Adipocyte (in vitro differentiated cells): ENCODE measurements at regions not wholly inside any gene's neighbourhood (a gene's known extent, or its start where the extent isn't known, plus 50 kb on each side); places are given as distances from the start of the nearest gene placed in this dataset.

ENCODE experiments used
- DNase-seq: peaks from one replicate; pipeline ENCODE4 v3.0.0-alpha.2; 2015; ENCODE audit warnings: low read depth
- H3K27me3 ChIP-seq: replicated peaks from 2 replicates; pipeline ENCODE4 v1.7.0; 2013; ENCODE audit warnings: mild to moderate bottlenecking, low read length, moderate library complexity; ENCODE audit not compliant: control insufficient read depth, insufficient read depth
- H3K36me3 ChIP-seq: 2 replicates; pipeline ENCODE4 v1.7.0; 2013; ENCODE audit warnings: low read length, mild to moderate bottlenecking, moderate library complexity; ENCODE audit not compliant: control insufficient read depth, insufficient read depth, severe bottlenecking
- H3K4me1 ChIP-seq: 2 replicates; pipeline ENCODE4 v1.7.0; 2013; ENCODE audit warnings: mild to moderate bottlenecking, low read length, moderate library complexity; ENCODE audit not compliant: control insufficient read depth, insufficient read depth
- H3K4me3 ChIP-seq: 2 replicates; pipeline ENCODE4 v1.7.0; 2013; ENCODE audit warnings: mild to moderate bottlenecking, low read length, moderate library complexity
- H3K9ac ChIP-seq: 2 replicates; pipeline ENCODE4 v1.7.0; 2013; ENCODE audit warnings: mild to moderate bottlenecking, low read length, moderate library complexity
- H3K9me3 ChIP-seq: 2 replicates; pipeline ENCODE4 v1.7.0; 2013; ENCODE audit warnings: mild to moderate bottlenecking, low read length, moderate library complexity; ENCODE audit not compliant: control insufficient read depth

DNA sequence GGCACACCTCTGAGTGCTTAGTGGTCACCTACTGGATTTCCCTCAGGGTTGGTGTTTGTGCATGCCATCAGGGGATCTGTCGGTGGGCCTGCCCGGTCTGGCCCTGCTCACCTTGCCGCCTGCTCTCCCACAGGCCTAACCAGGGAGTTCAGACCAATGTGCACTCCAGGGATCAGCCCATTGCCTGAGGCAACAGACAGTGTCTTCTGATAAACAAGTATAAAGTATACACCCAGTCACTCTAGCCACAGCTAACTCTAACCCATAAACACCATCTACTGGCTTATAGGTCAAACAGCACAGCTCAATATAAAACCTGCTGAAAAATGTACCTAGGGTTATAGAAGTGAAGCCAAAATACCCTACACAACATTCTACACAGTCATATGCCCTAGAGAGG lies 1300.0 kb downstream of the PLA2G4A start:
- DNase-seq: peak; percentile 33
- Histone ChIP-seq H3K4me3 (no peak overlapping the region), H3K36me3 (no peaks in the 10 kb centered on the region), H3K27me3 (no peaks in the 10 kb centered on the region), H3K4me1 (no peaks in the 10 kb centered on the region), H3K9me3 (peaks cover 4% of the 10 kb centered on the region), H3K9ac (no peak overlapping the region)

GRCh38 chr1:188129856-188130838 lies 1301.4 kb downstream of the PLA2G4A start:
- Histone ChIP-seq H3K9me3 (peaks cover 4% of the 10 kb centered on the region), H3K4me3 (no peak overlapping the region), H3K9ac (no peak overlapping the region), H3K4me1 (no peaks in the 10 kb centered on the region), H3K36me3 (no peaks in the 10 kb centered on the region), H3K27me3 (no peaks in the 10 kb centered on the region)
- no peak for DNase-seq

- Histone ChIP-seq H3K4me1 (no peaks in the 10 kb centered on the region), H3K36me3 (no peaks in the 10 kb centered on the region), H3K9ac (no peak overlapping the region), H3K27me3 (no peaks in the 10 kb centered on the region), H3K9me3 (peaks cover 4% of the 10 kb centered on the region), H3K4me3 (no peak overlapping the region)
- no peak for DNase-seq
Measured at GRCh38 chr1:188137221-188137620, 1308.5 kb downstream of the PLA2G4A start.

- Histone ChIP-seq H3K4me1 (no peaks in the 10 kb centered on the region), H3K4me3 (no peak overlapping the region), H3K9ac (no peak overlapping the region), H3K9me3 (peaks cover 4% of the 10 kb centered on the region), H3K27me3 (no peaks in the 10 kb centered on the region), H3K36me3 (no peaks in the 10 kb centered on the region)
- DNase-seq: no peak
Measured at GRCh38 chr1:188140958-188141357, 1312.2 kb downstream of the PLA2G4A start.

DNA sequence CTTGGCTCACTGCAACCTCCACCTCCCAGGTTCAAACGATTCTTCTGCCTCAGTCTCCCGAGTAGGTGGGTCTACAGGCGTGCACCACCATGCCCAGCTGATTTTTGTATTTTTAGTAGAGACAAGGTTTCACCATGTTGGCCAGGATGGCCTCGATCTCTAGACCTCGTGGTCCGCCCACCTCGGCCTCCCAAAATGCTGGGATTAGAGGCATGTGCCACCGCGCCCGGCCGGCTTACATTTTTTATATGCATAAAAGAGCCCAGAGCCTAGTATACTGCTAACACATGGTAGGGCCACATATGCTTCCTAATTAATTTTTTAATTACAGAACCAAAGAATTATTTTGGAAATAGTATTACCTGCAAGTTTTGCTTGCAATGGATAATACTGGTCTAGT lies 1325.4 kb downstream of the PLA2G4A start:
- no peaks in the 10 kb centered on the region for H3K9me3 ChIP-seq
- H3K4me1 ChIP-seq: no peaks in the 10 kb centered on the region
- H3K4me3 ChIP-seq: no peak overlapping the region
- H3K9ac ChIP-seq: no peak overlapping the region
- H3K27me3 ChIP-seq: no peaks in the 10 kb centered on the region
- DNase-seq: no peak
- no peaks in the 10 kb centered on the region for H3K36me3 ChIP-seq

GRCh38 chr1:188154761-188155160 lies 1326.0 kb downstream of the PLA2G4A start:
- Histone ChIP-seq H3K9ac (no peak overlapping the region), H3K9me3 (no peaks in the 10 kb centered on the region), H3K36me3 (no peaks in the 10 kb centered on the region), H3K27me3 (no peaks in the 10 kb centered on the region), H3K4me1 (no peaks in the 10 kb centered on the region), H3K4me3 (no peak overlapping the region)
- no peak for DNase-seq

DNA sequence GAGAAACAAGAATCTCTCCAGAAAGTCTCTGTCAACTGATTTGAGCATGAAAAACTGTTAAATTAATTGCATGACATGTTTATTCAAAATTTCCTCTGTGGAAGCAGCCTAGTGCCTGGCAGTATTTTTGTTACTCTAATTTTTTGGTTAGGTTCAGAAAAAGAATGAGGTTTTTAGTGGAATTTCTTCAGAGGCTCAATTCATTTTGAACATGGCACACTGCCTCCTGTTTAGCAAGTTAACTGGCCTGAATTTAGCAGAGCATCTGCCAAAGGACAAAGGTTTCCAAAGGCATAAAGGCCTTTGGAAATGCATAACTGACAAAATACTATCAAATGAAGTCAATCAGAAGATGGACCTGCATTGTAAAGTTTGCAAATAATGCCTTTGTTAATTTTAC lies 1326.5 kb downstream of the PLA2G4A start:
- Histone ChIP-seq H3K4me3 (no peak overlapping the region), H3K9me3 (no peaks in the 10 kb centered on the region), H3K27me3 (no peaks in the 10 kb centered on the region), H3K36me3 (no peaks in the 10 kb centered on the region), H3K9ac (no peak overlapping the region), H3K4me1 (peaks cover 2% of the 10 kb centered on the region)
- DNase-seq: no peak

DNA sequence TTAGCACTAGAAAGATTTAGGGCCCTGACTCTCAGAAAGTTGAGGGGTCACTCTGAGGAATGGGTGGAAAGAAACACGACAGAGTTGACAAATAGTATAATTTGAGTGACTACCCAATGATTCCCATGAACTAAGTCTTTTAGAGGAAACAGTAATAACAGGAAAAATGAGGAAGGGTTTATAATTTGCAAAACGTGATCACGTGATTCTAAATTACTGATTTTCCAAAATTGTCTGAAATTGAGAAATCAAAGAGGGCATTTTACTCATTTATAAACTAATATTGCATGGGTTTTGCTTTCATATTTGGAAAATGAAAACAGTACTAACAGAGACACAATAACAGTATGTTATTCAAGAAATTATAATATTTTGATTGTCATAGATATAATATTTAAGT lies 1335.7 kb downstream of the PLA2G4A start:
- no peaks in the 10 kb centered on the region for H3K27me3 ChIP-seq
- no peak for DNase-seq
- H3K4me1 ChIP-seq: peaks cover 4% of the 10 kb centered on the region
- no peaks in the 10 kb centered on the region for H3K36me3 ChIP-seq
- no peak overlapping the region for H3K4me3 ChIP-seq
- H3K9me3 ChIP-seq: no peaks in the 10 kb centered on the region
- no peak overlapping the region for H3K9ac ChIP-seq

DNA sequence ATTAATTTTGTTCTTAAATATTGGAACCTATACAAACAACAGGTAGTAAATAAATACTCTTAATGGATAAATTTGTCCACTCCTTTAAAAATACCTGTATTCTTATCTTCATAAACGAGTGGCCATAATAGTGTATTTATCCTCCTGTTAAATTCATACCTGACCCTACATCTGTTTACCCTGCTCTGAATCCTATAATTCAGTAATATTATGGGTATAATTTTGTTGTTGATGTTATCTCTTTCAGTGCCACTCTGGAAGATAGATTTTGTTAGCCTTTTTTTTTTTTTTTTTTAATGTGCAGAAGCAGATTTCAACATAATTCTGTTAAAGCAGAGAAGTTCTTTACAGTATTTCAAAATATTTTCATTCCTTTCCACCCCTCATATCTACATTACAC lies 1337.9 kb downstream of the PLA2G4A start:
- H3K36me3 ChIP-seq: no peaks in the 10 kb centered on the region
- no peaks in the 10 kb centered on the region for H3K27me3 ChIP-seq
- no peak overlapping the region for H3K9ac ChIP-seq
- H3K4me3 ChIP-seq: no peak overlapping the region
- DNase-seq: no peak
- H3K9me3 ChIP-seq: no peaks in the 10 kb centered on the region
- H3K4me1 ChIP-seq: no peaks in the 10 kb centered on the region

- Histone ChIP-seq H3K36me3 (no peaks in the 10 kb centered on the region), H3K27me3 (no peaks in the 10 kb centered on the region), H3K4me3 (no peak overlapping the region), H3K9me3 (no peaks in the 10 kb centered on the region), H3K9ac (no peak overlapping the region), H3K4me1 (no peaks in the 10 kb centered on the region)
- no peak for DNase-seq
Measured at GRCh38 chr1:188169971-188170370, 1341.2 kb downstream of the PLA2G4A start.

DNA sequence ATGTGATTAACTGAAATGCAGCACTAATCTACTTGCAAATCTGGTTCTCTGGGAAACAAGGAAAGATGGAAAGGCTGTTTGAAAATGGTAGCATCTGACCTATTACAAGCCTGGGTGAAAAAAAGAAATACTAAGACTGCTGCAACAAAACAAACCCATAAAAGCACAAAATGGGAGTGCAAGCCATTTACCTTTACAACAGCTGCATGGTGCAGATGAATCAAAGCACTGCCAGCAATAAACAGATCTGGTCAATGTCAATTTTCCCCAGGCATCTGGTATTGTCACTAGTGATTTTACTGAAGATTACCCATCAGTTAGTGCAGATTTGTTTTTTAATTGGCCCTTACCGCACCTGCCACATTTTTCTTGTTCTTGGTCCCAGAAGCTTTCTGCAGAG lies 1341.7 kb downstream of the PLA2G4A start:
- Histone ChIP-seq H3K9me3 (no peaks in the 10 kb centered on the region), H3K9ac (no peak overlapping the region), H3K36me3 (no peaks in the 10 kb centered on the region), H3K27me3 (no peaks in the 10 kb centered on the region), H3K4me1 (no peaks in the 10 kb centered on the region), H3K4me3 (no peak overlapping the region)
- DNase-seq: no peak

GRCh38 chr1:188170935-188171334 lies 1342.2 kb downstream of the PLA2G4A start:
- DNase-seq: no peak
- Histone ChIP-seq H3K4me1 (no peaks in the 10 kb centered on the region), H3K27me3 (no peaks in the 10 kb centered on the region), H3K9ac (no peak overlapping the region), H3K4me3 (no peak overlapping the region), H3K9me3 (no peaks in the 10 kb centered on the region), H3K36me3 (no peaks in the 10 kb centered on the region)
